ENCODE measurements at regions not wholly inside any gene's neighbourhood (a gene's known extent, or its start where the extent isn't known, plus 50 kb on each side); places are given as distances from the start of the nearest gene placed in this dataset.

- TF ChIP-seq E2F8 (IDR thresholded peaks at IDR 0.05; ENCODE audit: low read depth, partially characterized antibody) (no peak), ZBTB33 (IDR thresholded peaks at IDR 0.05) (no peak), BACH1 (IDR thresholded peaks at IDR 0.05; ENCODE audit: borderline replicate concordance) (no peak)
- TF ChIP-seq, protein P1, sequence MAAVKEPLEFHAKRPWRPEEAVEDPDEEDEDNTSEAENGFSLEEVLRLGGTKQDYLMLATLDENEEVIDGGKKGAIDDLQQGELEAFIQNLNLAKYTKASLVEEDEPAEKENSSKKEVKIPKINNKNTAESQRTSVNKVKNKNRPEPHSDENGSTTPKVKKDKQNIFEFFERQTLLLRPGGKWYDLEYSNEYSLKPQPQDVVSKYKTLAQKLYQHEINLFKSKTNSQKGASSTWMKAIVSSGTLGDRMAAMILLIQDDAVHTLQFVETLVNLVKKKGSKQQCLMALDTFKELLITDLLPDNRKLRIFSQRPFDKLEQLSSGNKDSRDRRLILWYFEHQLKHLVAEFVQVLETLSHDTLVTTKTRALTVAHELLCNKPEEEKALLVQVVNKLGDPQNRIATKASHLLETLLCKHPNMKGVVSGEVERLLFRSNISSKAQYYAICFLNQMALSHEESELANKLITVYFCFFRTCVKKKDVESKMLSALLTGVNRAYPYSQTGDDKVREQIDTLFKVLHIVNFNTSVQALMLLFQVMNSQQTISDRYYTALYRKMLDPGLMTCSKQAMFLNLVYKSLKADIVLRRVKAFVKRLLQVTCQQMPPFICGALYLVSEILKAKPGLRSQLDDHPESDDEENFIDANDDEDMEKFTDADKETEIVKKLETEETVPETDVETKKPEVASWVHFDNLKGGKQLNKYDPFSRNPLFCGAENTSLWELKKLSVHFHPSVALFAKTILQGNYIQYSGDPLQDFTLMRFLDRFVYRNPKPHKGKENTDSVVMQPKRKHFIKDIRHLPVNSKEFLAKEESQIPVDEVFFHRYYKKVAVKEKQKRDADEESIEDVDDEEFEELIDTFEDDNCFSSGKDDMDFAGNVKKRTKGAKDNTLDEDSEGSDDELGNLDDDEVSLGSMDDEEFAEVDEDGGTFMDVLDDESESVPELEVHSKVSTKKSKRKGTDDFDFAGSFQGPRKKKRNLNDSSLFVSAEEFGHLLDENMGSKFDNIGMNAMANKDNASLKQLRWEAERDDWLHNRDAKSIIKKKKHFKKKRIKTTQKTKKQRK (IDR thresholded peaks at IDR 0.05; ENCODE audit: low read depth, low read length) = no peak
Measured at GRCh38 chr11:81159900-81160299, 1573.8 kb downstream of the FAM181B start (continued).
